ENCODE measurements at regions not wholly inside any gene's neighbourhood (a gene's known extent, or its start where the extent isn't known, plus 50 kb on each side); places are given as distances from the start of the nearest gene placed in this dataset.

DNA sequence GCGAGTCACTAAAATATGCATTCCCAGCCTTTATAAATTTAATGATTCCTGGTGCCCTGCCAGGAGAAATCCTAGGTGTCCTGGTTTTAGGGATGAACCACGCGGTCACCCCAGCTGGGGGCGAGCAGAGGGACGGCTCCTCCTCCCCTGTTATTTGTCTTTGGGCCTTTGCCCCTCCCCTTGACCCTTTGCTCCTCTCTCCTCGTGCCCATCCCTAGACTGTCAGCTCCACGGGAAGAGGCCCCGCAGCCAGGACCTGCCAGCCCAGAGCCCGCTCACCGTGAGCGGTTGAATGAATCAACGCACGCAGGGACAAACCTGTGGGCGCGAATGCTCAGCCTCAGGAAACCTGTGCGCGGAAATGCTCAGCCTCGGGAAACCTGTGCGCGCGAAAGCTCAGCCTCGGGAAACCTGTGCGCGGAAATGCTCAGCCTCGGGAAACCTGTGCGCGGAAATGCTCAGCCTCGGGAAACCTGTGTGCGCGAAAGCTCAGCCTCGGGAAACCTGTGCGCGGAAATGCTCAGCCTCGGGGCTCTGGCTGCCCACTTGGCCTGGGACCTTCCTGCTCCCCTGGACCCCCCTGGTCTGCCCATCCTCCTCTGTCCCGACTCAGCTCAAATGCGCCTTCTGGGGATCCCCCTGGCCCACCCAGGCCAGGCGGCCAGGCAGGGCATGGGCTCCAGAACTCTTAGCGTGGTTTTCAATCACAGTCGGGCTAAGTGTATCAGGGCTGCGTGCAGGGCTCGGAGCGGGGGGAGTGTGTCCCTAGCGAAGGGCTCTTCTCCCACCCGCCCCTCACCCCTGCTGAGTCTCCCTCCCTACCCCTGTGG lies 140.5 kb upstream of the COL5A1 start:
- Histone ChIP-seq H3K36me3 (no peaks in the 10 kb centered on the region), H3K4me3 (ENCODE audit: low read depth, low read length) (no peak overlapping the region), H3K9me3 (ENCODE audit: severe bottlenecking) (peaks cover 15% of the 10 kb centered on the region), H3K27me3 (ENCODE audit: insufficient read depth, low read depth, severe bottlenecking) (no peaks in the 10 kb centered on the region), H3K27ac (no peak overlapping the region)
- no peak for DNase-seq
- TF ChIP-seq, protein P1, sequence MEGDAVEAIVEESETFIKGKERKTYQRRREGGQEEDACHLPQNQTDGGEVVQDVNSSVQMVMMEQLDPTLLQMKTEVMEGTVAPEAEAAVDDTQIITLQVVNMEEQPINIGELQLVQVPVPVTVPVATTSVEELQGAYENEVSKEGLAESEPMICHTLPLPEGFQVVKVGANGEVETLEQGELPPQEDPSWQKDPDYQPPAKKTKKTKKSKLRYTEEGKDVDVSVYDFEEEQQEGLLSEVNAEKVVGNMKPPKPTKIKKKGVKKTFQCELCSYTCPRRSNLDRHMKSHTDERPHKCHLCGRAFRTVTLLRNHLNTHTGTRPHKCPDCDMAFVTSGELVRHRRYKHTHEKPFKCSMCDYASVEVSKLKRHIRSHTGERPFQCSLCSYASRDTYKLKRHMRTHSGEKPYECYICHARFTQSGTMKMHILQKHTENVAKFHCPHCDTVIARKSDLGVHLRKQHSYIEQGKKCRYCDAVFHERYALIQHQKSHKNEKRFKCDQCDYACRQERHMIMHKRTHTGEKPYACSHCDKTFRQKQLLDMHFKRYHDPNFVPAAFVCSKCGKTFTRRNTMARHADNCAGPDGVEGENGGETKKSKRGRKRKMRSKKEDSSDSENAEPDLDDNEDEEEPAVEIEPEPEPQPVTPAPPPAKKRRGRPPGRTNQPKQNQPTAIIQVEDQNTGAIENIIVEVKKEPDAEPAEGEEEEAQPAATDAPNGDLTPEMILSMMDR (IDR thresholded peaks at IDR 0.05; ENCODE audit: low read depth, low read length) = no peak

DNA sequence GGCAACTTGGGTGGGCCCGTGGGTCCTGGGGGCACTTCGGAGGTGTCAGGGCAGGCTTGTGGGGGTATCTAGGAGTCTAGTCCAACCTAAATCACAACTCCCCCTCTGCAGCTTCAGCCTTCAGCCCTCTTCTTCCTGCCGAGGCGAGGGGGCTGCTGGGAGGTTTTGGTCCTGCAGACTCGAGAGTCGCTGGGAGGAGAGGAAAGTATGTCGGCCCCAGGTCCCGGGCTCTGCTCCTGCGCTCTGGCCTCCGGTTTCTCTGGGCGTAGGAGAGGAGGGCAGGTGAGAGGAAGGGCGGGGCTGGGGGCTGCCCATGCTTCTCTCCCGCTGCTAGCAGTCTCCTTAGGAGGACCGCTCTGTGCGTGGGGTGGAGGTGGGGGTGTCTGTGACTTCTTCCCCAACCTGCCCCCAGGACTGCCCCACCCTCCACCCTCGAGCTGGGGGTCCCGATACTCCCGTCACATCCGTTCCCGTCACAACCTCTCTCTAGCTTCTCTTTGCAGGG lies 139.8 kb upstream of the COL5A1 start:
- Histone ChIP-seq H3K9me3 (ENCODE audit: severe bottlenecking) (peaks cover 19% of the 10 kb centered on the region), H3K4me3 (ENCODE audit: low read depth, low read length) (no peak overlapping the region), H3K36me3 (no peaks in the 10 kb centered on the region), H3K27me3 (ENCODE audit: insufficient read depth, low read depth, severe bottlenecking) (no peaks in the 10 kb centered on the region), H3K27ac (peak overlapping the region; percentile 87)
- no peak for DNase-seq
- TF ChIP-seq, protein P1 (IDR thresholded peaks at IDR 0.05; ENCODE audit: low read depth, low read length) = no peak

DNA sequence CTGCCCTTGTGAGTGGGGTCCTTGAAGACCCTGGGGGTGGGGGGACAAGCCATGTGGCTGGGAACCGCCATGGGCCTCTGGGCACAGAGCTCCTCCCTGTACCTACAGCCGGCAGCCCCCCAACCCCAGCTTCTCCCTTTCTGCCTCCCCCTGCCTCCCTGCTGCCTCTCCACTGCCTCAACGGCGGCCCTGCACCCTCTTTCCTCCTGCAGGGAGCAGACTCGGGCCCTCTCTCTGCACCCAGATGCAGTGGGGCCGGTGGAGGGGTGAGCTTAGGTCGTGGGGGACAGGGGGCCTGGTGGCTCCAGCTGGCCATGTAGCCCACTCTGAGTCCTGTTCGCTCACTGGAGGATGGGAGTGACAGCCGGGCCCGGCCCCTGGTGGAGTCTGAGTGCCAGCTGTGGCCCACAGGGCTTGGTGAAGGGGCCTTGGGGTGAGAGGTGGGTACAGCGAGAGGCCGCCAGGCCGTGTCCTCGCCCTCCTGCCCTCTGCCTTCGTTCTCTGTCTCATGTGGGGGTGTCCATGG lies 139.3 kb upstream of the COL5A1 start:
- H3K9me3 ChIP-seq (ENCODE audit: severe bottlenecking) = peaks cover 19% of the 10 kb centered on the region
- peak overlapping the region; percentile 87 for H3K27ac ChIP-seq
- TF ChIP-seq, protein P1 (IDR thresholded peaks at IDR 0.05; ENCODE audit: low read depth, low read length) = no peak
- H3K27me3 ChIP-seq (ENCODE audit: insufficient read depth, low read depth, severe bottlenecking) = no peaks in the 10 kb centered on the region
- no peak for DNase-seq
- H3K36me3 ChIP-seq = no peaks in the 10 kb centered on the region
- H3K4me3 ChIP-seq (ENCODE audit: low read depth, low read length) = no peak overlapping the region

DNA sequence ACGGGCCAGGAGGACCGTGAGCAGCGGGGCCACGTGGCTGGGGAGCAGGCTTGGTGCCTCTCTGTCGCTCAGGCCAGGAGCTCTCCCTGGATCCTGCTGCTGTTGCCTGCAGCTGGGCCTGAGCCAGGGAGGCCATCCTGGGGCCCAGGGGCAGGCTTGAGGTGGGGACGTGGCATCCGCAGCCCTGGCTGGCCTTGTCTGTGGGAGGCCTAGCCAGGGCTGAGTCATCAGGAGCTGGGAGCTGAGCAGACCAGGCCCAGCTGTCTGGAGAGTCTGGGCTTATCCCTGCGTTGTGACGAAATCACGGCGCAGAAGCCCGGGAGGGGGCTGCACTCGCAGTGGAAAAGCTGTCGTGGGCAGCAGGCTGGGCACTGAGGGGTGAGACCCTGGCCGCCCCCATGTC lies 138.8 kb upstream of the COL5A1 start:
- peak; percentile 88 for DNase-seq
- Histone ChIP-seq H3K27me3 (ENCODE audit: insufficient read depth, low read depth, severe bottlenecking) (no peaks in the 10 kb centered on the region), H3K27ac (peak overlapping the region; percentile 87), H3K36me3 (no peaks in the 10 kb centered on the region), H3K4me3 (ENCODE audit: low read depth, low read length) (no peak overlapping the region), H3K9me3 (ENCODE audit: severe bottlenecking) (peaks cover 19% of the 10 kb centered on the region)
- TF ChIP-seq, protein P1 (IDR thresholded peaks at IDR 0.05; ENCODE audit: low read depth, low read length) = no peak

DNA sequence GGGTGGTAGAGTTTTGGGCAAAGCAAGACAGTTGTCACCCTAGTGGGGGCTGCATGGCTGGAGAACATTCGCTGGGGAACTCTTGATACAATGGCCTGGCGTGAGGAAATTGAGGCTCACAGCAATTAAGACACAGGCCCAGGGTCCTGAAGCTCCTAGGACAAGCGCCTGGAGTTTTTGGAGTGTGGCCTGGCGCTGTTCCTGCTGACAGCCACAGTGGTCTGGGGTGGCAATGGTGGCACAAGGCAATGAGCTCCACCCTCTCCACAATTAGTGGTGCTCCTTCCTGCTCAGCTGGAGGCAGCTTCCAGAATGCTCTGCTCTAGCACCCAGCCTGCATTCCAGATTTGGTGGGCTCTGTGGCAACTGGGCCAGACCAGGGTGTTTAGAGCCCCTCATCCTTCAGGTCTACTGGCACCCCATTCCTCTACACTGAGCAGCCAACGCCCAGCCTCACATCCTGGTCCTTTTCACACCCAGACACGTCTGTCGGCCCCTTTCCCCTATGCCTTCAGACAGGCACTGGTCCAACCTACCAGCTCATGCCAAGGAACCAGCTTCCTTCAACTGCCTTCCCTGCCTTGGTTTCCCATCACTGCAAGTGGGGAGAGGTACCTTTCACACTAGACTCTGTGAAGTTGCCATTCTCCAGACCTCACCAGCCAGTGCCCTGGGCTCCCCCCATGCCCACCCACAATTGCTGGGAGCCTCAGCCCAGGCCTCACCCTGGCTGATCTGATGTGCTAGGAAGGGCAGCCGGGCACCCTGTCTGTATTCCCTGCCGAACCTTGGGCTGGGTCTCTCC lies 138.1 kb upstream of the COL5A1 start:
- H3K9me3 ChIP-seq (ENCODE audit: severe bottlenecking) = peaks cover 19% of the 10 kb centered on the region
- H3K36me3 ChIP-seq = no peaks in the 10 kb centered on the region
- TF ChIP-seq, protein P1 (IDR thresholded peaks at IDR 0.05; ENCODE audit: low read depth, low read length) = no peak
- peak overlapping the region; percentile 87 for H3K27ac ChIP-seq
- no peak overlapping the region for H3K4me3 ChIP-seq (ENCODE audit: low read depth, low read length)
- H3K27me3 ChIP-seq (ENCODE audit: insufficient read depth, low read depth, severe bottlenecking) = no peaks in the 10 kb centered on the region
- DNase-seq = no peak
